ENCODE measurements at regions not wholly inside any gene's neighbourhood (a gene's known extent, or its start where the extent isn't known, plus 50 kb on each side); places are given as distances from the start of the nearest gene placed in this dataset.
"Not testable (repeated sequence)": the region's sequence is repeated elsewhere in the genome, so short reads cannot be mapped to it uniquely, and the experiment has no call there.

DNA sequence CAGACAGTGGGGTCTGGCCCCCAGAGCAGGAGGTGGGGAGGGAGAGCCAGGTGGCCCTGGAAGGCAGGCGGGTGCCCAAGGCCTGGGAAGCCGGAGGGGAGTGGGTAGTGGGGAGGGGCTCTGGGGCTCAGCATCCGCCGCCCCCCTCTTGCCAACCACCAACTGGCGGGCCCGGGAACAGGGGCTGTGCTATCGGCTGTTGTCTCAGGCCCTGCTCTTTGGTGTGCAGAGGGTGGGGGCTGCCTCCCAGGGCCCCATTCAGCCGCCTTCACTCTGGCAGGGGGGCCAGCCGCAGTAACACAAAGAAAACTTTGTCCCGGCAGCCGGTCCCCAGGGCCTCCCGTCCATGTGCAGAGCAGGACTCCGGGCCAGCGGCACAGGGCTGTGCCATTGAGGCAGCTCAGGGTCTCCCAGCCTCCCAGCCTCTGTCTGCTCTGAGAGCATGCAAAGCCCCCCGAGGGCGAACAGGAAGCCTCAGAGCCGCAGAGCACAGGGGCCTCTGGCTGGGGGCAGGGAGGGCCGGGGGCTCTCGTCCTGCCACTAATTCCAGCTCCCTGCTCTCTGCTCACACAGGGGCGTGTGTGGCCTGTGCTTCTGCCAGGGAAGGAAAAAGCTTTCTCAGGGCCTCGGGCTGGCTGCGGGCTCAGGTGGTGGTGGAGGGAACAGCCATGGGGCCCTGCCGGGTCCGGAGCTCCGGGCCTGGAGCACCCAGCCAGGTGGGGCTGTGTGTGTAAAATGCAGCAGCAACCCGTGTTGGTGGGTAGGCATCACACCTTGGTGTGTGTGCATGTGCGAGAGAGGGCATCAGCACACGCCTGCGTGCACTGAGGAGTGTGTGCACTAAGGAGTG lies 54.2 kb upstream of the NOTCH1 start:
- DNase-seq (ENCODE audit: low spot score), result no peak
- TF ChIP-seq, protein P1, sequence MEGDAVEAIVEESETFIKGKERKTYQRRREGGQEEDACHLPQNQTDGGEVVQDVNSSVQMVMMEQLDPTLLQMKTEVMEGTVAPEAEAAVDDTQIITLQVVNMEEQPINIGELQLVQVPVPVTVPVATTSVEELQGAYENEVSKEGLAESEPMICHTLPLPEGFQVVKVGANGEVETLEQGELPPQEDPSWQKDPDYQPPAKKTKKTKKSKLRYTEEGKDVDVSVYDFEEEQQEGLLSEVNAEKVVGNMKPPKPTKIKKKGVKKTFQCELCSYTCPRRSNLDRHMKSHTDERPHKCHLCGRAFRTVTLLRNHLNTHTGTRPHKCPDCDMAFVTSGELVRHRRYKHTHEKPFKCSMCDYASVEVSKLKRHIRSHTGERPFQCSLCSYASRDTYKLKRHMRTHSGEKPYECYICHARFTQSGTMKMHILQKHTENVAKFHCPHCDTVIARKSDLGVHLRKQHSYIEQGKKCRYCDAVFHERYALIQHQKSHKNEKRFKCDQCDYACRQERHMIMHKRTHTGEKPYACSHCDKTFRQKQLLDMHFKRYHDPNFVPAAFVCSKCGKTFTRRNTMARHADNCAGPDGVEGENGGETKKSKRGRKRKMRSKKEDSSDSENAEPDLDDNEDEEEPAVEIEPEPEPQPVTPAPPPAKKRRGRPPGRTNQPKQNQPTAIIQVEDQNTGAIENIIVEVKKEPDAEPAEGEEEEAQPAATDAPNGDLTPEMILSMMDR (IDR thresholded peaks at IDR 0.05; ENCODE audit: extremely low read depth, missing control alignments), result no peak

GRCh38 chr9:136599074-136599531 lies 53.3 kb upstream of the NOTCH1 start:
- no peak for DNase-seq (ENCODE audit: low spot score)
- TF ChIP-seq, protein P1 (IDR thresholded peaks at IDR 0.05; ENCODE audit: extremely low read depth, missing control alignments), result no peak

GRCh38 chr9:136598390-136599073 lies 52.7 kb upstream of the NOTCH1 start:
- not testable (repeated sequence) for DNase-seq (ENCODE audit: low spot score)

- TF ChIP-seq, protein P1 (IDR thresholded peaks at IDR 0.05; ENCODE audit: extremely low read depth, missing control alignments), result no peak
- DNase-seq (ENCODE audit: low spot score), result no peak
Measured at GRCh38 chr9:136597965-136598364, 52.1 kb upstream of the NOTCH1 start.

- no peak for DNase-seq (ENCODE audit: low spot score)
- TF ChIP-seq, protein P1 (IDR thresholded peaks at IDR 0.05; ENCODE audit: extremely low read depth, missing control alignments), result no peak
Measured at GRCh38 chr9:136597141-136597885, 51.5 kb upstream of the NOTCH1 start.

DNA sequence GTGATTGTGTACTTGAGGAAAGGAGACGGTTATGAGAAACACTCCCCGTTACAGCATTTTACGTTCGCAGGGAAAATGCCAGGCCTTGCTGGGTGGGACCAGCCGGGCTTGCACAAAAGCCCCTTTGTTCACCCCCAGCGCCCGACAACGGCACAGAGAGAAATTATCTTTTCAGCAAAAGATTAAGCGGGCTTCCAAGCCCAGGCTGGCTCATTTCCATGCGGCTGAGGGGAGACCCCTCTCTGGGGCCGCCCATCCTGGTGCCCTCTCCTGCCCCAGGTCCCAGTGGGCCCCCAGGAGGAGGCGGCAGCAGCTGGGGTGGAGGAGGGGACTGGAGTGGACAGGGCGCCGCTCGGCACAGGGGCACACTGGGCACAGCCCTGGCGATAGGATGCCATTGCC lies 50.8 kb upstream of the NOTCH1 start:
- no peak for DNase-seq (ENCODE audit: low spot score)
- TF ChIP-seq, protein P1 (IDR thresholded peaks at IDR 0.05; ENCODE audit: extremely low read depth, missing control alignments), result no peak

DNA sequence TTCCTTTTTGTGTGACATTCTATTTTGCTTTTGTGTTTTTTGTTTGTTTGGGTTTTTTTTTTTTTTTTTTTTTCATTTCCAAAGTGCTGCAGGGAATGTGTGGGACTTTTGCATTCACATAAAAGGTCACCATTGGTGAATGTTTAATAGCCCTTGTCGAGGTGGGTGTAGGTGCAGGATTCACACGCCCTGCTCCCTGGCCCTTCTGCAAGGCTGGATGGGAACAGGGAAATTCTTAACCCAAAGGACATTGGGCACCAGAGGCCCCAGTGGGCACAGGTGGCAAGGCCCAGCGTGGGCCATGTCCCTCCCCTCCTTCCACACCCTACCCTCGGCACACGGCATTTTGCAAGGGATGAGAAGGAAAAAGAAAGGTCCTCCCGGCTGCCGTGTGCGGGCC lies 50.4 kb upstream of the NOTCH1 start:
- DNase-seq (ENCODE audit: low spot score), result no peak
- TF ChIP-seq, protein P1 (IDR thresholded peaks at IDR 0.05; ENCODE audit: extremely low read depth, missing control alignments), result no peak
